HEK293T (cell line): ENCODE measurements at regions not wholly inside any gene's neighbourhood (a gene's known extent, or its start where the extent isn't known, plus 50 kb on each side); places are given as distances from the start of the nearest gene placed in this dataset.

Experiments
- CTCF ChIA-PET: fragments of 350-600 bp; formaldehyde crosslinking; extraction: SDS; loops from one replicate; lab custom pipeline; 2021; ENCODE audit warnings: antibody characterized with exemption, inconsistent platforms; lab: Yijun Ruan, JAX
- POLR2A ChIA-PET: fragments of 350-600 bp; formaldehyde crosslinking; extraction: SDS; loops from one replicate; lab custom pipeline; 2020; ENCODE audit warnings: antibody characterized with exemption, inconsistent platforms; lab: Yijun Ruan, JAX
- DNase-seq: peaks from one replicate; pipeline ENCODE4 v3.0.0; 2012; ENCODE audit warnings: mixed read lengths; ENCODE audit errors: extremely low spot score
- ARNT ChIP-seq: fragments of 450-650 bp; IDR thresholded peaks from 2 replicates; pipeline ENCODE4 v1.6.1; 2017; ENCODE audit warnings: mild to moderate bottlenecking
- BHLHE40 ChIP-seq: fragments of 450-650 bp; IDR thresholded peaks from 2 replicates; pipeline ENCODE4 v1.6.1; 2016; ENCODE audit warnings: mild to moderate bottlenecking, moderate library complexity, borderline replicate concordance
- CTBP1 ChIP-seq: fragments of 450-650 bp; IDR thresholded peaks from 2 replicates; pipeline ENCODE4 v1.6.1; 2016; ENCODE audit warnings: borderline replicate concordance
- ELF4 ChIP-seq: fragments of 450-650 bp; IDR thresholded peaks from 2 replicates; pipeline ENCODE4 v1.6.1; 2017; ENCODE audit warnings: antibody characterized with exemption
- FOXA1 ChIP-seq: fragments of 450-650 bp; IDR thresholded peaks from 2 replicates; pipeline ENCODE4 v1.6.1; 2016; ENCODE audit warnings: mild to moderate bottlenecking
- FOXK2 ChIP-seq: fragments of 450-650 bp; IDR thresholded peaks from 2 replicates; pipeline ENCODE4 v1.6.1; 2016; ENCODE audit warnings: mild to moderate bottlenecking
- FOXM1 ChIP-seq: fragments of 450-650 bp; IDR thresholded peaks from 2 replicates; pipeline ENCODE4 v1.6.1; 2017; ENCODE audit warnings: mild to moderate bottlenecking, borderline replicate concordance
- HDGF ChIP-seq: fragments of 450-650 bp; IDR thresholded peaks from 2 replicates; pipeline ENCODE4 v1.6.1; 2017; ENCODE audit warnings: antibody characterized with exemption, borderline replicate concordance
- L3MBTL2 ChIP-seq: fragments of 450-650 bp; conservative IDR thresholded peaks from 2 replicates; pipeline ENCODE4 v1.6.1; 2016; ENCODE audit warnings: mild to moderate bottlenecking
- LEF1 ChIP-seq: fragments of 450-650 bp; IDR thresholded peaks from 2 replicates; pipeline ENCODE4 v1.6.1; 2017; ENCODE audit warnings: mild to moderate bottlenecking, borderline replicate concordance
- NFRKB ChIP-seq: fragments of 450-650 bp; IDR thresholded peaks from 2 replicates; pipeline ENCODE4 v1.6.1; 2016; ENCODE audit warnings: mild to moderate bottlenecking, moderate library complexity
- PKNOX1 ChIP-seq: fragments of 450-650 bp; IDR thresholded peaks from 2 replicates; pipeline ENCODE4 v1.6.1; 2016
- SP1 ChIP-seq: fragments of 450-650 bp; IDR thresholded peaks from 2 replicates; pipeline ENCODE4 v1.6.1; 2017
- SUZ12 ChIP-seq: fragments of 450-650 bp; IDR thresholded peaks from 2 replicates; pipeline ENCODE4 v1.6.1; 2016; ENCODE audit warnings: mild to moderate bottlenecking
- TARDBP ChIP-seq: fragments of 450-650 bp; IDR thresholded peaks from 2 replicates; pipeline ENCODE4 v1.6.1; 2016
- ZNF384 ChIP-seq: fragments of 450-650 bp; IDR thresholded peaks from 2 replicates; pipeline ENCODE4 v1.6.1; 2016

- TF ChIP-seq ARNT, result no peak
- TF ChIP-seq ZNF384, result no peak
- TF ChIP-seq CTBP1, result no peak
- no peak for TF ChIP-seq ELF4
- no peak for TF ChIP-seq TARDBP
- TF ChIP-seq PKNOX1, result no peak
- TF ChIP-seq FOXA1, result no peak
- TF ChIP-seq NFRKB, result no peak
- TF ChIP-seq L3MBTL2, result no peak
- TF ChIP-seq SP1, result no peak
- no peak for TF ChIP-seq HDGF
- no peak for TF ChIP-seq FOXM1
- TF ChIP-seq BHLHE40, result no peak
- no peak for TF ChIP-seq FOXK2
- TF ChIP-seq SUZ12, result no peak
- TF ChIP-seq LEF1, result no peak
- no peak for DNase-seq
- ChIA-PET CTCF (no interaction called here), POLR2A (no interaction called here)
Measured at GRCh38 chr1:57959531-57960241, 535.8 kb upstream of the DAB1 start.

GRCh38 chr1:57957576-57957975 lies 533.7 kb upstream of the DAB1 start:
- CTCF ChIA-PET, result no interaction called here
- DNase-seq, result no peak
- POLR2A ChIA-PET, result no interaction called here
- TF ChIP-seq L3MBTL2, result no peak
- no peak for TF ChIP-seq SUZ12
- TF ChIP-seq TARDBP, result no peak
- TF ChIP-seq FOXM1, result no peak
- no peak for TF ChIP-seq SP1

- CTCF ChIA-PET, result interaction anchor here (0.7 to 0.8 kb wide), 2 partner anchors 313 to 834 kb away, joined by 3 to 7 read pairs; no protein-coding TSS in a partner anchor
- no peak for TF ChIP-seq FOXM1
- no peak for TF ChIP-seq ZNF384
- no peak for TF ChIP-seq BHLHE40
- TF ChIP-seq LEF1, result no peak
- no peak for TF ChIP-seq ARNT
- no peak for TF ChIP-seq SP1
- TF ChIP-seq PKNOX1, result no peak
- TF ChIP-seq FOXA1, result no peak
- no peak for TF ChIP-seq FOXK2
- no peak for TF ChIP-seq HDGF
- no peak for TF ChIP-seq L3MBTL2
- TF ChIP-seq TARDBP, result no peak
- no peak for TF ChIP-seq CTBP1
- TF ChIP-seq NFRKB, result no peak
- no peak for TF ChIP-seq ELF4
- POLR2A ChIA-PET, result no interaction called here
- DNase-seq, result no peak
Measured at GRCh38 chr1:57951390-57951789, 527.5 kb upstream of the DAB1 start.

- POLR2A ChIA-PET, result no interaction called here
- CTCF ChIA-PET, result no interaction called here
- TF ChIP-seq PKNOX1 (no peak), NFRKB (no peak), CTBP1 (no peak), BHLHE40 (no peak), FOXK2 (no peak), SUZ12 (no peak), LEF1 (no peak), ZNF384 (no peak), TARDBP (no peak), L3MBTL2 (no peak), FOXA1 (no peak), FOXM1 (no peak), SP1 (no peak), HDGF (no peak), ELF4 (no peak), ARNT (no peak)
- no peak for DNase-seq
Measured at GRCh38 chr1:57949168-57949567, 525.3 kb upstream of the DAB1 start.

- CTCF ChIA-PET, result no interaction called here
- no peak for DNase-seq
- TF ChIP-seq ARNT, result no peak
- POLR2A ChIA-PET, result no interaction called here
Measured at GRCh38 chr1:57947471-57947870, 523.6 kb upstream of the DAB1 start.

GRCh38 chr1:57945045-57945444 lies 521.2 kb upstream of the DAB1 start:
- TF ChIP-seq FOXK2 (no peak), BHLHE40 (no peak), SUZ12 (no peak), SP1 (no peak), NFRKB (no peak), ARNT (no peak), FOXA1 (no peak), HDGF (no peak), TARDBP (no peak), ELF4 (no peak), CTBP1 (no peak), FOXM1 (no peak), L3MBTL2 (no peak), LEF1 (no peak), ZNF384 (no peak), PKNOX1 (no peak)
- ChIA-PET CTCF (no interaction called here), POLR2A (no interaction called here)
- DNase-seq, result no peak
